Stomach (tissue), 4 donors: ENCODE measurements at regions not wholly inside any gene's neighbourhood (a gene's known extent, or its start where the extent isn't known, plus 50 kb on each side); places are given as distances from the start of the nearest gene placed in this dataset.

ENCODE experiments used
- EP300 ChIP-seq: sonication (generic); formaldehyde crosslinking; IDR thresholded peaks from one replicate; pipeline ENCODE4 v1.6.1; 2017; ENCODE audit warnings: antibody characterized with exemption
- POLR2A ChIP-seq, 4 donors: fragments of 450-650 bp; IDR thresholded peaks; one replicate each; pipeline ENCODE4 v1.6.1; 2016; ENCODE audit warnings: antibody characterized with exemption in 4 of 4, control low read depth in 2 of 4, mild to moderate bottlenecking in 1 of 4, moderate library complexity in 1 of 4
- POLR2AphosphoS5 ChIP-seq, 3 donors: sonication (generic); formaldehyde crosslinking; IDR thresholded peaks; one replicate each; pipeline ENCODE4 v1.6.1; 2016; ENCODE audit warnings: antibody characterized with exemption in 3 of 3
- TF ChIP-seq, protein P1 (sequence below), 7 experiments: fragments of 450-650 bp in 4 of 7; fragments of 200-600 bp in 3 of 7; sonication (generic) in 3 of 7; IDR thresholded peaks; one replicate each; pipeline ENCODE4 v1.5.1; 2016 to 2019; ENCODE audit warnings: antibody characterized with exemption in 7 of 7, control low read depth in 2 of 7, mild to moderate bottlenecking in 1 of 7

DNA sequence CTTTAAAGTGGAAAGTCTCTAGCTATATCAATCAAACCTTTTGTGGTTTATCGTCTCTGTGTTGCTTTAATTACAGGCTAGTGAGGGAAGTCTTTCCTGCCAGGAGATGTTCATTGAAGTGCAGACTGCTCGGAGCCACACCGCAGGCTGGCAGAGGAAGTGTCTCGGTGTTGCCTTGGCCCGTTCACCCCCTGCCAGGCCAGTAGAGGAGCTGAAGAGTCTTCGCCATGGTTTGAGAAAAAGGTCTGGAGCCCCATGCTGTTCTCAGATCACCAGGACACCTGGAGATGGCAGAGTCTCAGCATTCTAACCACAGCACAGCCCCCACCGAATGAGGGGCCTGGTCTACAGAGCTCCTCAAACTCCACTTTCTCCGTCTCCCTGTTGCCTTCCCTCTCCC, 275.9 kb upstream of the PLPP4 start:
- TF ChIP-seq, protein P1, sequence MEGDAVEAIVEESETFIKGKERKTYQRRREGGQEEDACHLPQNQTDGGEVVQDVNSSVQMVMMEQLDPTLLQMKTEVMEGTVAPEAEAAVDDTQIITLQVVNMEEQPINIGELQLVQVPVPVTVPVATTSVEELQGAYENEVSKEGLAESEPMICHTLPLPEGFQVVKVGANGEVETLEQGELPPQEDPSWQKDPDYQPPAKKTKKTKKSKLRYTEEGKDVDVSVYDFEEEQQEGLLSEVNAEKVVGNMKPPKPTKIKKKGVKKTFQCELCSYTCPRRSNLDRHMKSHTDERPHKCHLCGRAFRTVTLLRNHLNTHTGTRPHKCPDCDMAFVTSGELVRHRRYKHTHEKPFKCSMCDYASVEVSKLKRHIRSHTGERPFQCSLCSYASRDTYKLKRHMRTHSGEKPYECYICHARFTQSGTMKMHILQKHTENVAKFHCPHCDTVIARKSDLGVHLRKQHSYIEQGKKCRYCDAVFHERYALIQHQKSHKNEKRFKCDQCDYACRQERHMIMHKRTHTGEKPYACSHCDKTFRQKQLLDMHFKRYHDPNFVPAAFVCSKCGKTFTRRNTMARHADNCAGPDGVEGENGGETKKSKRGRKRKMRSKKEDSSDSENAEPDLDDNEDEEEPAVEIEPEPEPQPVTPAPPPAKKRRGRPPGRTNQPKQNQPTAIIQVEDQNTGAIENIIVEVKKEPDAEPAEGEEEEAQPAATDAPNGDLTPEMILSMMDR (IDR thresholded peaks at IDR 0.05) = no peak
- TF ChIP-seq POLR2A (IDR thresholded peaks at IDR 0.05) (no peak), POLR2AphosphoS5 (IDR thresholded peaks at IDR 0.05) (no peak), EP300 (no peak)
